K562 (cell line): ENCODE measurements at regions not wholly inside any gene's neighbourhood (a gene's known extent, or its start where the extent isn't known, plus 50 kb on each side); places are given as distances from the start of the nearest gene placed in this dataset.

Experiments used
- E2F3 ChIP-seq: fragments of 250-450 bp; sonication (Bioruptor Pico); IDR thresholded peaks from 2 replicates; pipeline ENCODE4 v1.4.0; 2020; ENCODE audit warnings: mild to moderate bottlenecking
- NR2C2 ChIP-seq, 2 experiments: fragments of 200-800 bp in 1 of 2; sonication (Bioruptor generic) in 1 of 2; sonication (generic) in 1 of 2; formaldehyde crosslinking in 1 of 2; IDR thresholded peaks; 2 replicates each; pipeline versions ENCODE4 v1.6.1 to v1.8.0; 2016 to 2022; ENCODE audit warnings: mild to moderate bottlenecking in 1 of 2, missing compliant biosample characterization in 1 of 2, missing genetic modification characterization in 1 of 2, missing genetic modification reagents in 1 of 2
- SIN3A ChIP-seq, 2 experiments: fragments of 150-350 bp in 1 of 2; IDR thresholded peaks; 2 replicates each; pipeline ENCODE4 v1.6.1; 2011 to 2016; ENCODE audit warnings: borderline replicate concordance in 2 of 2, low read depth in 2 of 2, low read length in 2 of 2, mild to moderate bottlenecking in 2 of 2, moderate library complexity in 2 of 2; ENCODE audit not compliant: control insufficient read depth in 1 of 2
- ZNF318 ChIP-seq, 2 experiments: fragments of 450-650 bp; IDR thresholded peaks; 2 replicates each; pipeline ENCODE4 v1.6.1; 2016; ENCODE audit warnings: mild to moderate bottlenecking in 2 of 2, borderline replicate concordance in 1 of 2, low read depth in 1 of 2, moderate library complexity in 1 of 2

DNA sequence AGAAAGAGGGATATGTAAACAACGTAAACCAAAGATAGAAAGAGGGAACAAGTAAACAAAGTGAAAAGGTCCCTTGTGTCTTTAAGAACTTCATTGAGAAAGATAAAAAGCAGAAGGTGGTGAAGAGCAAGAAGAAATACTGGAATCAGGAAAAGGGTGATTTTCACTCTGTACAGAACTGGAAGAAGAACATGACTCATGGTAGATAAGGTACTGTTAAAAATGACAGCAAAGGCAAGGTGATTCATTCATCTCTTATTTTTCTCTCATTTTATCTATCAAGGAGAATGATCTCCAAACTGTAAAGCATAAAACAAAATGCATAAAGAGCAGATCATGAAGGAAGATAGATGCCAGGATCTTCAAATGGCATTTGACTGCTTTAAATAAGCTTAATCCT is 724.6 kb upstream of the CELF4 start (continued):
- TF ChIP-seq ZNF318 (IDR thresholded peaks at IDR 0.05; ENCODE audit: borderline replicate concordance in 1 of 2, low read depth in 1 of 2), result no peak
- TF ChIP-seq SIN3A (IDR thresholded peaks at IDR 0.05; ENCODE audit: borderline replicate concordance in 2 of 2, control insufficient read depth in 1 of 2, low read depth in 2 of 2, low read length in 2 of 2), result no peak
- TF ChIP-seq NR2C2 (CRISPR knock-in tag; IDR thresholded peaks at IDR 0.05), result no peak
- TF ChIP-seq NR2C2 (tag; IDR thresholded peaks at IDR 0.05), result no peak
- TF ChIP-seq E2F3 (CRISPR knock-in tag), result no peak
